Endodermal cell (in vitro differentiated cells): ENCODE measurements at regions not wholly inside any gene's neighbourhood (a gene's known extent, or its start where the extent isn't known, plus 50 kb on each side); places are given as distances from the start of the nearest gene placed in this dataset.

ENCODE experiments used
- DNase-seq: peaks from one replicate; pipeline ENCODE4 v3.0.0-alpha.2; 2017
- H3K27ac ChIP-seq: 2 replicates; pipeline ENCODE4 v1.5.1; 2013; ENCODE audit warnings: mild to moderate bottlenecking, low read depth, low read length, moderate library complexity
- H3K27me3 ChIP-seq: 2 replicates; pipeline ENCODE4 v1.6.1; 2013; ENCODE audit warnings: mild to moderate bottlenecking, low read length, moderate library complexity; ENCODE audit not compliant: insufficient read depth, control insufficient read depth, poor library complexity, severe bottlenecking
- H3K36me3 ChIP-seq: 2 replicates; pipeline ENCODE4 v1.7.0; 2013; ENCODE audit warnings: mild to moderate bottlenecking, low read length, moderate library complexity; ENCODE audit not compliant: control insufficient read depth, insufficient read depth
- H3K4me1 ChIP-seq: one replicate; pipeline ENCODE4 v1.7.0; 2013; ENCODE audit warnings: low read length; ENCODE audit not compliant: control insufficient read depth, insufficient read depth
- H3K4me3 ChIP-seq: 2 replicates; pipeline ENCODE4 v1.5.1; 2013; ENCODE audit warnings: mild to moderate bottlenecking, low read length, moderate library complexity
- H3K9ac ChIP-seq: 2 replicates; pipeline ENCODE4 v1.6.1; 2013; ENCODE audit warnings: mild to moderate bottlenecking, low read length, moderate library complexity; ENCODE audit not compliant: poor library complexity, severe bottlenecking; ENCODE audit errors: extremely low read depth
- H3K9me3 ChIP-seq: 2 replicates; pipeline ENCODE4 v1.6.1; 2013; ENCODE audit warnings: mild to moderate bottlenecking, low read length, moderate library complexity; ENCODE audit not compliant: control insufficient read depth
- H3K27ac Mint-ChIP-seq: 2 replicates; pipeline ENCODE4 v1.8.0; 2020; ENCODE audit warnings: mixed read lengths
- H3K27me3 Mint-ChIP-seq: 2 replicates; pipeline ENCODE4 v1.8.0; 2021; ENCODE audit warnings: mild to moderate bottlenecking, mixed read lengths; ENCODE audit not compliant: insufficient read depth
- H3K36me3 Mint-ChIP-seq: 2 replicates; pipeline ENCODE4 v1.8.0; 2020; ENCODE audit warnings: low read depth, mixed read lengths
- H3K4me1 Mint-ChIP-seq: 2 replicates; pipeline ENCODE4 v1.8.0; 2020; ENCODE audit warnings: mixed read lengths
- H3K4me3 Mint-ChIP-seq: 2 replicates; pipeline ENCODE4 v1.8.0; 2020; ENCODE audit warnings: mild to moderate bottlenecking, moderate library complexity, mixed read lengths
- H3K9me3 Mint-ChIP-seq: 2 replicates; pipeline ENCODE4 v1.8.0; 2020; ENCODE audit warnings: mild to moderate bottlenecking, mixed read lengths
- WGBS, 2 experiments: methylation state at CpG; one replicate each; pipeline versions ENCODE4 v1.1.5 to v1.1.7; 2013; ENCODE audit warnings: missing lambda C conversion rate in 2 of 2, mixed read lengths in 1 of 2; ENCODE audit not compliant: insufficient coverage in 1 of 2, insufficient read length in 1 of 2; 5-methylcytosine and 5-hydroxymethylcytosine counted together
- TF ChIP-seq, protein P1 (sequence below): fragments of 200-600 bp; sonication (generic); conservative IDR thresholded peaks from 2 replicates; pipeline ENCODE4 v1.5.0; 2021; ENCODE audit warnings: antibody characterized with exemption, mild to moderate bottlenecking

DNA sequence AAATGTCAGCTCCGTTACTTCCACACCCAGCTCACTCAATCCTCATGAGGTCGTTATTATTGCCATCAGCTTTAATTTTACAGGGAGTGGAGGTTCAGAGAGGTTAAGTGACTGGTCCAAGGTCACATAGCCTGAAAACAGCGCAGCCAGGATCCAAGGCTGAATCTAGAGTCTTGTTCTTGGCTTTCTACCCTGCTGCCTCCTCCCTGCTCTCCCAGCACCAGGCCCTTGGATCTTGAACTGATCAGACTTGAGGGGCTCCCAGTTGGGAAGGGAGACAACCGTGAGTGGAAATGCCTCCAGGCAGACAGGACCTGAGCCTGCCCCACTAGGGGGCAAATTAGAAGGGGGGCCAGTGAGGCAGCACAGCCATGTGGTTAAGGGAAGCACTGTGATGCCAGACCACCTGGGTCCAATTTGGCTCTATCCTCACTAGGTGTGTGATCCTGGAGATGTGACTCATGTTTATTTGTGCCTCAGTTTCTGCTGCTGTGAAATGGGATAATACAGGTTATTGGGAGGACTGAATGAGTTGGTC lies 135.6 kb upstream of the PTPN1 start:
- Histone ChIP-seq H3K27me3 (no peaks in the 10 kb centered on the region), H3K4me3 (no peak overlapping the region), H3K27ac (no peak overlapping the region), H3K9me3 (no peaks in the 10 kb centered on the region), H3K36me3 (no peaks in the 10 kb centered on the region), H3K9ac (no peak overlapping the region), H3K4me1 (no peaks in the 10 kb centered on the region)
- Mint-ChIP-seq H3K9me3 (no peaks in the 10 kb centered on the region), H3K4me1 (no peaks in the 10 kb centered on the region), H3K4me3 (no peak overlapping the region), H3K27me3 (no peaks in the 10 kb centered on the region), H3K36me3 (no peaks in the 10 kb centered on the region), H3K27ac (no peak overlapping the region)
- 82 to 87% methylated on average over 1 to 4 of the region's 4 CpGs for WGBS, 2 experiments
- DNase-seq = no peak
- TF ChIP-seq, protein P1, sequence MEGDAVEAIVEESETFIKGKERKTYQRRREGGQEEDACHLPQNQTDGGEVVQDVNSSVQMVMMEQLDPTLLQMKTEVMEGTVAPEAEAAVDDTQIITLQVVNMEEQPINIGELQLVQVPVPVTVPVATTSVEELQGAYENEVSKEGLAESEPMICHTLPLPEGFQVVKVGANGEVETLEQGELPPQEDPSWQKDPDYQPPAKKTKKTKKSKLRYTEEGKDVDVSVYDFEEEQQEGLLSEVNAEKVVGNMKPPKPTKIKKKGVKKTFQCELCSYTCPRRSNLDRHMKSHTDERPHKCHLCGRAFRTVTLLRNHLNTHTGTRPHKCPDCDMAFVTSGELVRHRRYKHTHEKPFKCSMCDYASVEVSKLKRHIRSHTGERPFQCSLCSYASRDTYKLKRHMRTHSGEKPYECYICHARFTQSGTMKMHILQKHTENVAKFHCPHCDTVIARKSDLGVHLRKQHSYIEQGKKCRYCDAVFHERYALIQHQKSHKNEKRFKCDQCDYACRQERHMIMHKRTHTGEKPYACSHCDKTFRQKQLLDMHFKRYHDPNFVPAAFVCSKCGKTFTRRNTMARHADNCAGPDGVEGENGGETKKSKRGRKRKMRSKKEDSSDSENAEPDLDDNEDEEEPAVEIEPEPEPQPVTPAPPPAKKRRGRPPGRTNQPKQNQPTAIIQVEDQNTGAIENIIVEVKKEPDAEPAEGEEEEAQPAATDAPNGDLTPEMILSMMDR = no peak

DNA sequence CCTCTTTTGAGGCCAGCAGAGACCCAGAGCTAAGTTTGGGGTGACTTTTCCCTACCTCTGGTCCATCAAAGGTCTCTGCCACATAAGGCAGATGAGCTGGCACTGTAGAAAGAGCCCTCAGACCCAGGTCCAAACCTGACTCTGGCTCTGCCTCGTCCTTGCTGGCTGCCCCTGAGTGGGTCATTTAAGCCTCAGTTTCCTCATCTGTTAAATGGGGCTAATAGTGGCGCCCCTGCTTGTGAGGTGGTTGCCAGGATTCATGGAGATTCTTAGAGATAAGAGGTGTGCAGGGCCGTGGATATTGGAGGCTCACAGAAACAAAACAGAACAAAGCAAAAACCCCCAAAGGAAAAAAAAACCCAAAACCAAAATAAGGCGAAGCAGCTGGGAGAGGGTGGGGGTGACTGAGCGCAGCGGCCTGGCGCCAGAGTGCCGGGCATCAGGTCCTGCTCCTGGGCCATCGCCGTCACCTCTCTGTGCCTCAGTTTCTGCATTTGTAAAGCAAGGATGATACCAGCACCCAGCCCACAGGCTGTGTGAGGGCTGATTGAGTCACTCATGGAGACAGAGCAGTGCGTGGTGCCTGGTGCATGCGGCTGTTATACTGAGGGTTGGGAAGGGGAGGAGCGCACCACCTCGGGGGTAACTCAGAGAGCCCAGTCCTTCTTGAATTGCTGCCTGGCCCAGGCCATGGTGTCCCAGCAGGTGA lies 133.8 kb upstream of the PTPN1 start:
- Histone ChIP-seq H3K36me3 (no peaks in the 10 kb centered on the region), H3K27ac (no peak overlapping the region), H3K27me3 (no peaks in the 10 kb centered on the region), H3K4me3 (no peak overlapping the region), H3K9ac (no peak overlapping the region), H3K4me1 (no peaks in the 10 kb centered on the region), H3K9me3 (no peaks in the 10 kb centered on the region)
- H3K27me3 Mint-ChIP-seq = no peaks in the 10 kb centered on the region
- WGBS, 2 experiments = 91 to 97% methylated on average over 3 to 14 of the region's 14 CpGs
- no peaks in the 10 kb centered on the region for H3K4me1 Mint-ChIP-seq
- TF ChIP-seq, protein P1 = no peak
- H3K27ac Mint-ChIP-seq = no peak overlapping the region
- DNase-seq = no peak
- H3K9me3 Mint-ChIP-seq = no peaks in the 10 kb centered on the region
- H3K36me3 Mint-ChIP-seq = no peaks in the 10 kb centered on the region
- no peak overlapping the region for H3K4me3 Mint-ChIP-seq

DNA sequence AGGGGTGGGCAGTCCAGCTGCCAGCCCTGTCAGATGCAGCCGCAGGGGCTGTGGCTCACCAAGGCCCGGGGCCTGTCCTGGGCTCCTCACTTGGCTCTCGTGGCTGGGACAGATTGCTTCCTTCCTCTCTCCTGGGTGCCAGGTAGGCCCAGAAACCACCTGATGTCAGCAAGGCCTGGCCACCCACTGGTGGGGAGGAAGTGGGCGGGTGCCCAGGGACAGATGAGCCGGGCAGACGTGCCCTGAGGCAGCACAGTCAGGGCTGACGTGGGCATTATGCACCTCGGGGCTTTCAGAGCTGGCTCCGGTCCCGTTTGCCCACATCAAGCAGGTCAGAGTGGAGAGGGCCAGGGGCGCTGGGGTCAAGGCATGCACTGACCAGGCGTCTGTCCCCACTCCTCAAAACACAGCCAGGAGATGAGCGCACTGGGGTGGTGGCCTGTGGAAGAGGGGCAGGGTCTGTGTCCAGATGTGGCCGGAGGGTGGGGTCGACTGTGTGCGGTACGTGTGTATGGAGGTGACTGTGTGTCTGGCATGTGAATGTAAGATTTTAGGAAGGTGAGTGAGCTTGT lies 133.2 kb upstream of the PTPN1 start:
- Histone ChIP-seq H3K27me3 (no peaks in the 10 kb centered on the region), H3K4me3 (no peak overlapping the region), H3K4me1 (no peaks in the 10 kb centered on the region), H3K9ac (no peak overlapping the region), H3K9me3 (no peaks in the 10 kb centered on the region), H3K36me3 (no peaks in the 10 kb centered on the region), H3K27ac (no peak overlapping the region)
- 91 to 100% methylated on average over 6 to 17 of the region's 17 CpGs for WGBS, 2 experiments
- H3K27me3 Mint-ChIP-seq = no peaks in the 10 kb centered on the region
- no peaks in the 10 kb centered on the region for H3K9me3 Mint-ChIP-seq
- no peaks in the 10 kb centered on the region for H3K36me3 Mint-ChIP-seq
- no peaks in the 10 kb centered on the region for H3K4me1 Mint-ChIP-seq
- no peak overlapping the region for H3K4me3 Mint-ChIP-seq
- TF ChIP-seq, protein P1 = no peak
- DNase-seq = no peak
- H3K27ac Mint-ChIP-seq = no peak overlapping the region
